GM12878 (cell line): ENCODE measurements at regions not wholly inside any gene's neighbourhood (a gene's known extent, or its start where the extent isn't known, plus 50 kb on each side); places are given as distances from the start of the nearest gene placed in this dataset.
"Not testable (repeated sequence)": the region's sequence is repeated elsewhere in the genome, so short reads cannot be mapped to it uniquely, and the experiment has no call there.

Source experiments
- ATAC-seq: fragments of 200-7000 bp; cut with Tn5 transposase; 3 replicates; pipeline ENCODE4 v1.9.1; 2020; ENCODE audit warnings: mild to moderate bottlenecking, moderate library complexity
- BruUV-seq: library from RNA; stranded (reverse); fragments of 400-500 nt; replicated peaks from 2 replicates; lab custom pipeline; 2021; lab: Mats Ljungman, UMichigan
- CTCF ChIA-PET: fragments of 300-600 bp; sonication (Branson Sonifier 250); formaldehyde crosslinking; extraction: SDS; loops from one replicate; lab custom pipeline; 2021; ENCODE audit warnings: inconsistent platforms; lab: Yijun Ruan, JAX
- POLR2A ChIA-PET: fragments of 350-600 bp; formaldehyde crosslinking; extraction: SDS; loops from one replicate; lab custom pipeline; 2021; ENCODE audit warnings: inconsistent platforms; lab: Charles Lee
- RAD21 ChIA-PET: fragments of 300-600 bp; sonication (Branson Sonifier 250); formaldehyde crosslinking; loops from one replicate; lab custom pipeline; 2023; ENCODE audit warnings: antibody characterized with exemption; ENCODE audit not compliant: unreplicated experiment; lab: Charles Lee
- SMC1A ChIA-PET: fragments of 300-600 bp; sonication (Branson Sonifier 250); formaldehyde crosslinking; loops from one replicate; lab custom pipeline; 2023; ENCODE audit not compliant: unreplicated experiment, uncharacterized antibody; lab: Charles Lee
- DNase-seq: peaks from one replicate; pipeline ENCODE4 v3.0.0-alpha.2; 2011; ENCODE audit warnings: low read depth, low spot score
- FAIRE-seq: peaks from 3 replicates; lab custom pipeline; 2011; peaks lifted over from hg19 to GRCh38; lab: Jason Lieb, UNC
- H2AFZ ChIP-seq: 2 replicates; pipeline ENCODE4 v1.6.0; 2011; ENCODE audit warnings: low read depth, low read length, control low read depth; ENCODE audit not compliant: control insufficient read depth
- H3K27ac ChIP-seq: 2 replicates; pipeline ENCODE4 v1.5.1; 2011; ENCODE audit warnings: control low read depth; ENCODE audit not compliant: control insufficient read depth, insufficient read depth
- H3K27me3 ChIP-seq, 2 experiments: replicated peaks in 1 of 2; 2 replicates each; pipeline versions ENCODE4 v1.6.0 to v1.6.1; 2011; ENCODE audit warnings: low read length in 1 of 2; ENCODE audit not compliant: control insufficient read depth in 2 of 2, insufficient read depth in 2 of 2
- H3K36me3 ChIP-seq, 2 experiments: 2 replicates each; pipeline ENCODE4 v1.5.1; 2011; ENCODE audit warnings: low read length in 1 of 2; ENCODE audit not compliant: control insufficient read depth in 2 of 2, insufficient read depth in 2 of 2
- H3K4me1 ChIP-seq: 2 replicates; pipeline ENCODE4 v1.6.1; 2011; ENCODE audit warnings: mild to moderate bottlenecking, low read length, moderate library complexity, mixed read lengths; ENCODE audit not compliant: control insufficient read depth, insufficient read depth
- H3K4me2 ChIP-seq: 2 replicates; pipeline ENCODE4 v1.6.0; 2011; ENCODE audit warnings: control low read depth; ENCODE audit not compliant: control insufficient read depth, insufficient read depth
- H3K4me3 ChIP-seq: fragments of 200-600 bp; sonication (generic); 2 replicates; pipeline ENCODE4 v1.5.1; 2016
- H3K79me2 ChIP-seq: 2 replicates; pipeline ENCODE4 v1.6.0; 2011; ENCODE audit warnings: low read length; ENCODE audit not compliant: control insufficient read depth, insufficient read depth
- H3K9ac ChIP-seq: 2 replicates; pipeline ENCODE4 v1.8.0; 2011; ENCODE audit warnings: low read length, control low read depth, mixed read lengths; ENCODE audit not compliant: control insufficient read depth, insufficient read depth
- H3K9me3 ChIP-seq: replicated peaks from 3 replicates; pipeline ENCODE4 v1.5.1; 2011; ENCODE audit warnings: mild to moderate bottlenecking, low read length; ENCODE audit not compliant: control insufficient read depth, insufficient read depth
- H4K20me1 ChIP-seq: 2 replicates; pipeline ENCODE4 v1.6.0; 2011; ENCODE audit not compliant: control insufficient read depth, insufficient read depth
- CBX3 ChIP-seq: fragments of 200-600 bp; sonication (generic); IDR thresholded peaks from 2 replicates; pipeline ENCODE4 v1.6.1; 2016; ENCODE audit warnings: low read depth, borderline replicate concordance
- MAX ChIP-seq: IDR thresholded peaks from 2 replicates; pipeline ENCODE4 v1.6.1; 2012; ENCODE audit warnings: low read depth, low read length, improper control_type of control experiment
- MXI1 ChIP-seq: fragments of 150-350 bp; IDR thresholded peaks from 2 replicates; pipeline ENCODE4 v1.6.1; 2011; ENCODE audit warnings: low read depth, mild to moderate bottlenecking, inconsistent platforms, low read length, improper control_type of control experiment
- RBBP5 ChIP-seq: fragments of 200-600 bp; sonication (generic); conservative IDR thresholded peaks from 2 replicates; pipeline ENCODE4 v1.6.1; 2016
- SMC3 ChIP-seq: IDR thresholded peaks from 2 replicates; pipeline ENCODE4 v1.6.1; 2011; ENCODE audit warnings: low read length, improper control_type of control experiment, borderline replicate concordance
- SREBF2 ChIP-seq: IDR thresholded peaks from 2 replicates; pipeline ENCODE4 v1.6.1; 2012; ENCODE audit warnings: mild to moderate bottlenecking, low read length
- SRF ChIP-seq, 2 experiments: IDR thresholded peaks; 2 replicates each; pipeline ENCODE4 v1.6.1; 2011; ENCODE audit warnings: low read depth in 2 of 2, low read length in 2 of 2, mild to moderate bottlenecking in 1 of 2, moderate library complexity in 1 of 2
- WGBS: methylation state at CpG from one replicate; pipeline ENCODE4 v1.1.6; 2016; ENCODE audit warnings: low lambda C conversion rate; ENCODE audit not compliant: insufficient replicate concordance, insufficient coverage; ENCODE audit errors: missing lambda C conversion rate; 5-methylcytosine and 5-hydroxymethylcytosine counted together
- in situ Hi-C: fragments of 300-500 bp; cut with MboI; formaldehyde crosslinking; loops from 9 replicates; pipeline ENCODE4 v1.14.3; 2018; ENCODE audit warnings: mixed read lengths
- intact Hi-C: fragments of 100-400 bp; cut with micrococcal nuclease; formaldehyde crosslinking; loops from one replicate; pipeline ENCODE4 v1.14.2; 2022; ENCODE audit not compliant: unreplicated experiment
- TF ChIP-seq, protein P1 (sequence below): fragments of 450-650 bp; formaldehyde crosslinking; IDR thresholded peaks from 2 replicates; pipeline ENCODE4 v1.5.0; 2022; ENCODE audit warnings: mild to moderate bottlenecking, missing genetic modification characterization

GRCh38 chr22:33989263-33989662 lies 69.0 kb upstream of the LARGE1 start:
- H3K9me3 ChIP-seq, FAIRE-seq: not testable (repeated sequence)

GRCh38 chr22:33991620-33992019 lies 71.3 kb upstream of the LARGE1 start:
- Histone ChIP-seq H3K27me3 (no peaks in the 10 kb centered on the region), H3K79me2 (no peaks in the 10 kb centered on the region), H3K4me2 (no peak overlapping the region), H2AFZ (no peak overlapping the region), H3K27ac (no peak overlapping the region), H3K9ac (no peak overlapping the region), H3K9me3 (no peaks in the 10 kb centered on the region), H3K4me1 (0 out of 2 replicates have a peak, but pooled peaks cover 3% of the 10 kb centered on the region), H3K4me3 (no peak overlapping the region), H4K20me1 (no peaks in the 10 kb centered on the region), H3K36me3 (no peaks in the 10 kb centered on the region)
- in situ Hi-C loops (no loop called here), intact Hi-C loops (no loop called here)
- ChIA-PET CTCF (no interaction called here), POLR2A (no interaction called here), RAD21 (no interaction called here), SMC1A (no interaction called here)
- WGBS = 43% methylated on average over 1 of the region's 1 CpG
- TF ChIP-seq RBBP5 = no peak
- no peak for TF ChIP-seq CBX3
- TF ChIP-seq SREBF2 = no peak
- no peak for TF ChIP-seq SMC3
- TF ChIP-seq, protein P1, sequence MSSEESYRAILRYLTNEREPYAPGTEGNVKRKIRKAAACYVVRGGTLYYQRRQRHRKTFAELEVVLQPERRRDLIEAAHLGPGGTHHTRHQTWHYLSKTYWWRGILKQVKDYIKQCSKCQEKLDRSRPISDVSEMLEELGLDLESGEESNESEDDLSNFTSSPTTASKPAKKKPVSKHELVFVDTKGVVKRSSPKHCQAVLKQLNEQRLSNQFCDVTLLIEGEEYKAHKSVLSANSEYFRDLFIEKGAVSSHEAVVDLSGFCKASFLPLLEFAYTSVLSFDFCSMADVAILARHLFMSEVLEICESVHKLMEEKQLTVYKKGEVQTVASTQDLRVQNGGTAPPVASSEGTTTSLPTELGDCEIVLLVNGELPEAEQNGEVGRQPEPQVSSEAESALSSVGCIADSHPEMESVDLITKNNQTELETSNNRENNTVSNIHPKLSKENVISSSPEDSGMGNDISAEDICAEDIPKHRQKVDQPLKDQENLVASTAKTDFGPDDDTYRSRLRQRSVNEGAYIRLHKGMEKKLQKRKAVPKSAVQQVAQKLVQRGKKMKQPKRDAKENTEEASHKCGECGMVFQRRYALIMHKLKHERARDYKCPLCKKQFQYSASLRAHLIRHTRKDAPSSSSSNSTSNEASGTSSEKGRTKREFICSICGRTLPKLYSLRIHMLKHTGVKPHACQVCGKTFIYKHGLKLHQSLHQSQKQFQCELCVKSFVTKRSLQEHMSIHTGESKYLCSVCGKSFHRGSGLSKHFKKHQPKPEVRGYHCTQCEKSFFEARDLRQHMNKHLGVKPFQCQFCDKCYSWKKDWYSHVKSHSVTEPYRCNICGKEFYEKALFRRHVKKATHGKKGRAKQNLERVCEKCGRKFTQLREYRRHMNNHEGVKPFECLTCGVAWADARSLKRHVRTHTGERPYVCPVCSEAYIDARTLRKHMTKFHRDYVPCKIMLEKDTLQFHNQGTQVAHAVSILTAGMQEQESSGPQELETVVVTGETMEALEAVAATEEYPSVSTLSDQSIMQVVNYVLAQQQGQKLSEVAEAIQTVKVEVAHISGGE (CRISPR knock-in tag) = no peak
- TF ChIP-seq MXI1 = no peak
- TF ChIP-seq SRF (IDR thresholded peaks at IDR 0.05; ENCODE audit: low read depth in 2 of 2, low read length in 2 of 2) = no peak
- no peak for TF ChIP-seq MAX
- no peak for FAIRE-seq
- DNase-seq = no peak
- no peak for ATAC-seq
- no TSS peak for BruUV-seq

More at GRCh38 chr22:33989263-33989662, 69.0 kb upstream of the LARGE1 start:
- H3K4me1 ChIP-seq = peaks cover 11% of the 10 kb centered on the region; the same call in 1 of the 2 replicates
- H3K36me3 ChIP-seq, in situ Hi-C loops, H2AFZ ChIP-seq, H3K27me3 ChIP-seq, H3K79me2 ChIP-seq, H3K9ac ChIP-seq, CTCF ChIA-PET, intact Hi-C loops, H4K20me1 ChIP-seq, RAD21 ChIA-PET, DNase-seq, H3K27ac ChIP-seq, SMC1A ChIA-PET, H3K4me2 ChIP-seq, BruUV-seq, H3K4me3 ChIP-seq, POLR2A ChIA-PET, ATAC-seq: not testable (repeated sequence)
- WGBS = 76% methylated on average over 7 of the region's 7 CpGs
